GM12864 (cell line): ENCODE measurements at regions not wholly inside any gene's neighbourhood (a gene's known extent, or its start where the extent isn't known, plus 50 kb on each side); places are given as distances from the start of the nearest gene placed in this dataset.
"Not testable (repeated sequence)": the region's sequence is repeated elsewhere in the genome, so short reads cannot be mapped to it uniquely, and the experiment has no call there.

Experiments used
- DNase-seq: peaks from one replicate; pipeline ENCODE4 v3.0.0-alpha.2; 2011; ENCODE audit warnings: low read depth
- H3K4me3 ChIP-seq: 2 replicates; pipeline ENCODE4 v1.5.1; 2011; ENCODE audit warnings: mild to moderate bottlenecking, low read depth, low read length, control low read depth
- TF ChIP-seq, protein P1 (sequence below): IDR thresholded peaks from 2 replicates; pipeline ENCODE4 v1.5.1; 2011; ENCODE audit warnings: low read depth, mild to moderate bottlenecking, moderate library complexity, low read length, control low read depth, inconsistent platforms; ENCODE audit errors: missing control alignments

DNA sequence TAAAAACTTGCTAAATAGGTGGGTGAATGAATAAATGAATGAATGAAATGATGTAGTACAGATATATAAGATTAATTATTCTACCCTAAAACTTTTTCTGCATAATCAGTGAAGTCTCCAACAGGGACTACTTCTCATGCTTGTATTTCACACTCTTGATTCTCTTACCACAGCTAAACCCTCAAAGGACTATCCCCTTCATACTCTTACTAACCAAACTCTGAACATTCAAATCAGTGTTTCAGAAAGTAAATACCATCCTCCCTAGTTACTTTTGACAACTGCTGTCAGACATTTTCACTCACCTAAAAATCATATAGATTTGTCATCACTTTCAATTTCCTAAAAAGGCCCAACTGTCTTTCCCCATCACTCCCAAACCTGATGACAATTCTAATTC, 234.3 kb upstream of the HHIP start:
- H3K4me3 ChIP-seq = no peak overlapping the region
- DNase-seq = no peak
- TF ChIP-seq, protein P1, sequence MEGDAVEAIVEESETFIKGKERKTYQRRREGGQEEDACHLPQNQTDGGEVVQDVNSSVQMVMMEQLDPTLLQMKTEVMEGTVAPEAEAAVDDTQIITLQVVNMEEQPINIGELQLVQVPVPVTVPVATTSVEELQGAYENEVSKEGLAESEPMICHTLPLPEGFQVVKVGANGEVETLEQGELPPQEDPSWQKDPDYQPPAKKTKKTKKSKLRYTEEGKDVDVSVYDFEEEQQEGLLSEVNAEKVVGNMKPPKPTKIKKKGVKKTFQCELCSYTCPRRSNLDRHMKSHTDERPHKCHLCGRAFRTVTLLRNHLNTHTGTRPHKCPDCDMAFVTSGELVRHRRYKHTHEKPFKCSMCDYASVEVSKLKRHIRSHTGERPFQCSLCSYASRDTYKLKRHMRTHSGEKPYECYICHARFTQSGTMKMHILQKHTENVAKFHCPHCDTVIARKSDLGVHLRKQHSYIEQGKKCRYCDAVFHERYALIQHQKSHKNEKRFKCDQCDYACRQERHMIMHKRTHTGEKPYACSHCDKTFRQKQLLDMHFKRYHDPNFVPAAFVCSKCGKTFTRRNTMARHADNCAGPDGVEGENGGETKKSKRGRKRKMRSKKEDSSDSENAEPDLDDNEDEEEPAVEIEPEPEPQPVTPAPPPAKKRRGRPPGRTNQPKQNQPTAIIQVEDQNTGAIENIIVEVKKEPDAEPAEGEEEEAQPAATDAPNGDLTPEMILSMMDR = no peak

DNA sequence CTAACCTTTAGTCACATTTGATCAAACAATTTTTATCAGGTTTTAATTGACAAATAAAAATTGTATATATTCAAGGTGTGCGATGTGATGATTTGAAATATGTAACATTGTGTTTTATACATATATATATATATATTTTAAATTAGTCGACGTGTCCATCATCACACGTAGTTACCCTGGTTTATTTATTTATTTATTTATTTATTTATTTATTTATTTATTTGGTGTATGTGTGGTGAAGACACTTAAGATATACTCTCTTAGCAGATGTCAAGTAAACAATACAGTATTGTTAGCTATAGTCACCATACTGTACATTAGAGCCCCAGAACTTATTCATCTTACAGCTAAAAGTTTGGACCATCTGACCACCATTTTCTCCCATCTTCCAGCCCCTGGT, 224.9 kb upstream of the HHIP start:
- no peak overlapping the region for H3K4me3 ChIP-seq
- TF ChIP-seq, protein P1 = no peak
- no peak for DNase-seq

DNA sequence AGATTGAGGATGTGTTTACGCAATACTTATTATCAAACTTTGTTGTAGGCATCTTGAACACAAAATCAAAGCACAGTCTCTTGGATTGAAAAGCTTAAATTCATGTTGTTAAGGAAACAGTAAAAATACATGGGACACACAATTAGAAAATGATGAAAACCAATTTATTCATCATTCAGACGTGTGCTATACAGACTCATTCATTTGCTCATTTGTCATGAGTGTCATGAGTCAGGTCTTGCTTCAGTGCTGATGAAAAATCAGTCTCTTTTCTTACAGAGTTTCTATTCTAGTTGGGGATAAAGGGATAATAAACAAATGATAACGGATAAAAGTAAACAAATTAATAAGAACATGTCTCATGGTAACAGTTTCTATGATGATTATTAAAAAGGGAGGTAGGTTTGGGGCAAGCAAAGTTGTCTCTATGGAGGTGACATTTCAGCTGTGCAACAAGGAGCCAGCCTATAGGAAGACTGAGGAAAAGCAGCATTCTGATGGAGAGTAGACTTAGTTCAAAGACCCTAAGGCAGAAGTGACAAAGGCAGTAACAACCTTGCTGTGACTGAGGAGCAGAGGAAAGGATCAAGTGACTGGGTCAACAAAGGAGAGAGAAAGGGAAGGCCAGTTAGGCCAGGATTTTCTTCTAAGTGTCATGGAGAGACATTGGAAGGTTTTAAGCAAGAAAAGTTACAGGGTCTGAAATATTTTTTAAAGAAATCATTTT, 224.0 kb upstream of the HHIP start:
- TF ChIP-seq, protein P1 = no peak
- no peak overlapping the region for H3K4me3 ChIP-seq
- no peak for DNase-seq

DNA sequence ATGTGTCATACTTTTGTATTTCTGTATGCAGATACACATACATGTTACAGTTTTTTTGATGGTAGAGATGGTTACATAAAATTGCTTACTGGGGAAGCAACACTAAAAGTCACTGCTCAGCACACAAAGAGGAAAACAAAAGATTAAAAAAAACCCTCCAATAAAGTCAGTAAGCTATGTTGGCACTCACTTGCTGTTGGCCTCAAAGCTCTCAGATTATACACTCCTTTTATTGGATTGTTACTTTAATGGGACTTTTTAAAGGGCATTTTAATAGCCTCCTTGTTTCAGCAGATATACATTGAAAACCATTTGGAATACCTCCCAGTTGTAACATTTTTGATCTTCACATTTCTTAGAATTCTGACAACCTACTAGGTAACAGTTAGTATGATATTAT, 222.0 kb upstream of the HHIP start:
- no peak overlapping the region for H3K4me3 ChIP-seq
- TF ChIP-seq, protein P1 = no peak
- DNase-seq = no peak

DNA sequence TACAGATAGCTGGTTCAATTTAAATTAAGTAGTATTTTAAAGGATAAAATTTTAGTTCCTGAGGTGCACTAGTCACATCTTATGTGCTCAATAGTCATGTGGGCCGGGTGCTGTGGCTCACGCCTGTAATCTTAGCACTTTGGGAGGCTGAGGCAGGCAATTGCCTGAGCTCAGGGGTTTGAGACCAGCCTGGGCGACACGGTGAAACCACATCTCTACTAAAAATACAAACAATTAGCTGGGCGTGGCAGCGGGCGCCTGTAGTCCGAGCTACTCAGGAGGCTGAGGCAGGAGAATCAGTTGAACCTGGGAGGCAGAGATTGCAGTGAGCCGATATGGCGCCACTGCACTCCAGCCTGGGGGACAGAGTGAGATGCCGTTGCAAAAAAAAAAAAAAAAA, 219.9 kb upstream of the HHIP start:
- not testable (repeated sequence) for H3K4me3 ChIP-seq, DNase-seq

DNA sequence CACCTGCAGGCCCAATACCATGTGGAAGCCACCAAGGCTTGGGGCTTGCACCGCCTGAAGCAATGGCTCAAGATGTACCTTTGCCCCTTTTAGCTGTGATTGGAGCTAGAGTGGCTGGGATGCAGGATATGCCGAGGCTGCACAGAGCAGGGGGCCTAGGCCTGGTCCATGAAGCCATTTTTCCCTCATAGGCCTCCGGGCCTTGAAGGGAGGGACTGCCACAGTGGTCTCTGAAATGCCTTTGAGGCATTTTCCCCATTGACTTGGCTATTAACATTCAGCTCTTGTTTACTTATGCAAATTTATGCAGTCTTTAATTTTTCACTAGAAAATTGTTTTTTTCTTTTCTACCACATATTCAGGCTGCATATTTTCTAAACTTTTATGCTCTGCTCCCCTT, 203.2 kb upstream of the HHIP start:
- TF ChIP-seq, protein P1 = no peak
- no peak for DNase-seq

DNA sequence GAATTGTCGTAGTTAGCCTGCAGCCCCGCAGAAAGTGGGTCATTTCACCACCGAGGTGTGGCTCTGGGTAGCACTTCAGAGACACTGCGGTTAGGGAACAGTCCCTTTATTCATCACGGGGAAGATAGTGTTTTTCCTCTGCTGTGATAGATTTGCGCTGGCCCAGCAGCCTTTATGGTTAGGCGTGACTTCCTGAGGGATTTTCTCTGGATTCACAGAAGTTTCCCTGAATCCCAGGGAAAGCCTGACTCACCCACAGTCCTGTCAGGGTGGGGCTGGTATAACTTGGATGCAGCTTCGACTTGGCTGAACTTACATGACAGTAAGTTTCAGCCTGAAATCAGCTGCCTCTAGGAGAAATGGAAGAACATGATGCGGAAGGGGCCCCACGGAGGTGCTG, 196.3 kb upstream of the HHIP start:
- H3K4me3 ChIP-seq = no peak overlapping the region
- no peak for DNase-seq
- TF ChIP-seq, protein P1 = no peak

More for the DNA sequence above, 203.2 kb upstream of the HHIP start:
- H3K4me3 ChIP-seq = no peak overlapping the region
